CD14-positive monocyte (primary cell): ENCODE measurements at regions not wholly inside any gene's neighbourhood (a gene's known extent, or its start where the extent isn't known, plus 50 kb on each side); places are given as distances from the start of the nearest gene placed in this dataset.

Source experiments
- DNase-seq, 3 donors: peaks; one replicate each; pipeline ENCODE4 v3.0.0-alpha.2; 2011 to 2022
- H2AFZ ChIP-seq: 2 replicates; pipeline ENCODE4 v1.6.0; 2012; ENCODE audit warnings: mild to moderate bottlenecking, low read depth, low read length, inconsistent platforms; ENCODE audit not compliant: insufficient read depth, poor library complexity, severe bottlenecking
- H3K27ac ChIP-seq, 2 donors: 1 replicate in 1 of 2; 2 replicates in 1 of 2; pipeline ENCODE4 v1.5.1; 2012 to 2013; ENCODE audit warnings: low read length in 2 of 2, control low read depth in 1 of 2, inconsistent platforms in 1 of 2, low read depth in 1 of 2, mild to moderate bottlenecking in 1 of 2
- H3K27me3 ChIP-seq, 2 donors: one replicate each; pipeline versions ENCODE4 v1.6.0 to v1.6.1; 2011 to 2013; ENCODE audit warnings: low read length in 2 of 2; ENCODE audit not compliant: control insufficient read depth in 2 of 2, insufficient read depth in 2 of 2
- H3K36me3 ChIP-seq, 2 donors: replicated peaks in 1 of 2; 1 replicate in 1 of 2; 2 replicates in 1 of 2; pipeline versions ENCODE4 v1.5.1 to v1.6.1; 2012 to 2013; ENCODE audit warnings: low read length in 2 of 2, control low read depth in 1 of 2, inconsistent platforms in 1 of 2, mild to moderate bottlenecking in 1 of 2; ENCODE audit not compliant: insufficient read depth in 2 of 2, control insufficient read depth in 1 of 2
- H3K4me1 ChIP-seq, 2 donors: 1 replicate in 1 of 2; 2 replicates in 1 of 2; pipeline versions ENCODE4 v1.5.1 to v1.6.1; 2012 to 2013; ENCODE audit warnings: low read length in 2 of 2, control low read depth in 1 of 2, inconsistent platforms in 1 of 2, mild to moderate bottlenecking in 1 of 2, moderate library complexity in 1 of 2; ENCODE audit not compliant: insufficient read depth in 2 of 2, control insufficient read depth in 1 of 2
- H3K4me2 ChIP-seq: replicated peaks from 2 replicates; pipeline ENCODE3; 2012; ENCODE audit warnings: low read length, moderate library complexity, mild to moderate bottlenecking; ENCODE audit not compliant: poor library complexity, severe bottlenecking; ENCODE audit errors: extremely low read depth
- H3K4me3 ChIP-seq, 3 experiments: fragments of 200-600 bp in 1 of 3; sonication (generic) in 1 of 3; replicated peaks in 1 of 3; 1 replicate in 2 of 3; 2 replicates in 1 of 3; pipeline ENCODE4 v1.5.1; 2011 to 2013; ENCODE audit warnings: low read length in 3 of 3, mild to moderate bottlenecking in 3 of 3, control low read depth in 2 of 3, low read depth in 2 of 3, inconsistent platforms in 1 of 3, moderate library complexity in 1 of 3
- H3K79me2 ChIP-seq: 2 replicates; pipeline ENCODE4 v1.6.0; 2012; ENCODE audit warnings: mild to moderate bottlenecking, control low read depth, inconsistent platforms, low read length, moderate library complexity; ENCODE audit not compliant: insufficient read depth
- H3K9ac ChIP-seq: 2 replicates; pipeline ENCODE4 v1.6.0; 2017; ENCODE audit warnings: low read length, mild to moderate bottlenecking; ENCODE audit not compliant: insufficient read depth, poor library complexity, severe bottlenecking
- H3K9me3 ChIP-seq, 2 donors: replicated peaks in 1 of 2; 1 replicate in 1 of 2; 2 replicates in 1 of 2; pipeline versions ENCODE4 v1.5.1 to v1.6.1; 2012 to 2013; ENCODE audit warnings: low read length in 2 of 2, control low read depth in 1 of 2; ENCODE audit not compliant: control insufficient read depth in 1 of 2, insufficient read depth in 1 of 2
- H4K20me1 ChIP-seq: 2 replicates; pipeline ENCODE4 v1.6.0; 2012; ENCODE audit warnings: mild to moderate bottlenecking, low read length, control low read depth, moderate library complexity; ENCODE audit not compliant: insufficient read depth
- H3K27ac Mint-ChIP-seq, 7 donors: one replicate each; pipeline ENCODE4 v1.8.0; 2020; ENCODE audit warnings: mild to moderate bottlenecking in 7 of 7, mixed read lengths in 7 of 7, moderate library complexity in 6 of 7, inconsistent platforms in 2 of 7
- H3K27me3 Mint-ChIP-seq, 3 donors: one replicate each; pipeline ENCODE4 v1.8.0; 2021 to 2022; ENCODE audit warnings: low read depth in 3 of 3, mild to moderate bottlenecking in 3 of 3, mixed read lengths in 3 of 3, moderate library complexity in 3 of 3, inconsistent platforms in 1 of 3
- H3K36me3 Mint-ChIP-seq, 2 donors: one replicate each; pipeline ENCODE4 v1.8.0; 2020; ENCODE audit warnings: mixed read lengths in 2 of 2, inconsistent platforms in 1 of 2, mild to moderate bottlenecking in 1 of 2
- H3K4me1 Mint-ChIP-seq: one replicate; pipeline ENCODE4 v1.8.0; 2020; ENCODE audit warnings: mild to moderate bottlenecking, mixed read lengths
- H3K4me3 Mint-ChIP-seq, 2 donors: one replicate each; pipeline ENCODE4 v1.8.0; 2020; ENCODE audit warnings: mild to moderate bottlenecking in 2 of 2, mixed read lengths in 2 of 2, moderate library complexity in 1 of 2
- H3K9me3 Mint-ChIP-seq, 7 donors: one replicate each; pipeline ENCODE4 v1.8.0; 2020 to 2022; ENCODE audit warnings: mixed read lengths in 7 of 7, mild to moderate bottlenecking in 6 of 7, moderate library complexity in 6 of 7, inconsistent platforms in 2 of 7
- CTCF ChIP-seq: fragments of 200-600 bp; IDR thresholded peaks from one replicate; pipeline ENCODE4 v1.8.0; 2022; ENCODE audit warnings: antibody characterized with exemption, mild to moderate bottlenecking
- WGBS: methylation state at CpG from one replicate; pipeline ENCODE4 v1.1.5; 2013; ENCODE audit warnings: missing lambda C conversion rate; ENCODE audit not compliant: insufficient coverage; 5-methylcytosine and 5-hydroxymethylcytosine counted together
- intact Hi-C, 2 donors: fragments of 100-400 bp; cut with micrococcal nuclease; formaldehyde crosslinking; loops; one replicate each; pipeline versions ENCODE4 v1.15.0 to v1.15.1; 2023

- Histone ChIP-seq H3K4me2 (no peak overlapping the region), H4K20me1 (no peaks in the 10 kb centered on the region), H3K79me2 (no peaks in the 10 kb centered on the region), H3K4me3 (no peak overlapping the region), H3K9ac (no peak overlapping the region), H3K9me3 (no peaks in the 10 kb centered on the region), H3K27me3 (no peaks in the 10 kb centered on the region), H3K36me3 (no peaks in the 10 kb centered on the region), H3K27ac (no peak overlapping the region), H3K4me1 (no peaks in the 10 kb centered on the region), H2AFZ (no peak overlapping the region)
- Mint-ChIP-seq H3K9me3 (peaks cover 0 to 2% (median 0%) of the 10 kb centered on the region in 7 donors), H3K27ac (no peak overlapping the region), H3K4me1 (no peaks in the 10 kb centered on the region), H3K4me3 (no peak overlapping the region), H3K27me3 (peaks cover 3 to 9% (median 5%) of the 10 kb centered on the region in 3 donors), H3K36me3 (no peaks in the 10 kb centered on the region)
- no peak for TF ChIP-seq CTCF
- no peak for DNase-seq
- intact Hi-C loops, result no loop called here
- 98% methylated on average over 3 of the region's 7 CpGs for WGBS
Observed at GRCh38 chr1:30360753-30361152, 362.6 kb downstream of the MATN1 start.

GRCh38 chr1:30360281-30360680 is 363.1 kb downstream of the MATN1 start:
- no peak for DNase-seq
- no peak for TF ChIP-seq CTCF
- H3K4me2 ChIP-seq, result no peak overlapping the region
- no peak overlapping the region for H3K9ac ChIP-seq
- no peak overlapping the region for H3K27ac ChIP-seq
- H3K4me3 Mint-ChIP-seq, result no peak overlapping the region
- no peaks in the 10 kb centered on the region for H3K4me1 ChIP-seq
- no peaks in the 10 kb centered on the region for H3K27me3 ChIP-seq
- H3K27ac Mint-ChIP-seq, result no peak overlapping the region
- H3K36me3 ChIP-seq, result no peaks in the 10 kb centered on the region
- WGBS, result no CpG with 5 or more reads among the region's 2 CpGs
- no peak overlapping the region for H3K4me3 ChIP-seq
- H4K20me1 ChIP-seq, result no peaks in the 10 kb centered on the region
- H2AFZ ChIP-seq, result no peak overlapping the region
- no peaks in the 10 kb centered on the region for H3K9me3 ChIP-seq
- H3K4me1 Mint-ChIP-seq, result no peaks in the 10 kb centered on the region
- H3K79me2 ChIP-seq, result no peaks in the 10 kb centered on the region
- intact Hi-C loops, result no loop called here
- peaks cover 4 to 7% (median 5%) of the 10 kb centered on the region in 3 donors for H3K27me3 Mint-ChIP-seq
- peaks cover 0 to 2% (median 0%) of the 10 kb centered on the region in 7 donors for H3K9me3 Mint-ChIP-seq
- H3K36me3 Mint-ChIP-seq, result no peaks in the 10 kb centered on the region
